ENCODE measurements at regions not wholly inside any gene's neighbourhood (a gene's known extent, or its start where the extent isn't known, plus 50 kb on each side); places are given as distances from the start of the nearest gene placed in this dataset.

GRCh38 chr7:115368998-115369397 is 447.1 kb downstream of the MDFIC start:
- DNase-seq = no peak
- Histone ChIP-seq H3K9me3 (replicated peaks in 1 of 3) (peaks cover 0 to 11% (median 0%) of the 10 kb centered on the region in 3 donors), H3K27ac (no peak overlapping the region), H3K4me1 (replicated peaks in 1 of 2) (no peaks in the 10 kb centered on the region), H3K4me3 (no peak overlapping the region), H3K36me3 (replicated peaks in 1 of 2) (no peaks in the 10 kb centered on the region), H3K27me3 (no peaks in the 10 kb centered on the region)
- TF ChIP-seq POLR2A (IDR thresholded peaks at IDR 0.05) (no peak), CTCF (IDR thresholded peaks at IDR 0.05) (no peak)
- intact Hi-C loops (cut with DNase I) = no loop called here

- Histone ChIP-seq H3K4me3 (no peak overlapping the region), H3K4me1 (replicated peaks in 1 of 2) (no peaks in the 10 kb centered on the region), H3K27me3 (no peaks in the 10 kb centered on the region), H3K9me3 (replicated peaks in 1 of 3) (peaks cover 0 to 12% (median 0%) of the 10 kb centered on the region in 3 donors), H3K27ac (no peak overlapping the region), H3K36me3 (replicated peaks in 1 of 2) (no peaks in the 10 kb centered on the region)
- WGBS, 4 donors = 90 to 95% (median 91%) methylated on average over 2 of the region's 2 CpGs
- intact Hi-C loops (cut with DNase I) = no loop called here
- no peak for DNase-seq
- TF ChIP-seq POLR2A (IDR thresholded peaks at IDR 0.05) = no peak
- TF ChIP-seq CTCF (IDR thresholded peaks at IDR 0.05) = no peak
These were observed 442.0 kb downstream of the MDFIC start for GRCh38 chr7:115363916-115364315.

GRCh38 chr7:115359955-115360354 is 438.1 kb downstream of the MDFIC start:
- intact Hi-C loops (cut with DNase I) = no loop called here
- Histone ChIP-seq H3K27me3 (no peaks in the 10 kb centered on the region), H3K4me1 (replicated peaks in 1 of 2) (no peaks in the 10 kb centered on the region), H3K36me3 (replicated peaks in 1 of 2) (no peaks in the 10 kb centered on the region), H3K9me3 (replicated peaks in 1 of 3) (peaks cover 0 to 11% (median 0%) of the 10 kb centered on the region in 3 donors), H3K27ac (no peak overlapping the region), H3K4me3 (no peak overlapping the region)
- no peak for DNase-seq
- TF ChIP-seq POLR2A (IDR thresholded peaks at IDR 0.05) (no peak), CTCF (IDR thresholded peaks at IDR 0.05) (no peak)

GRCh38 chr7:115359119-115359518 is 437.2 kb downstream of the MDFIC start:
- DNase-seq = no peak
- TF ChIP-seq POLR2A (IDR thresholded peaks at IDR 0.05) (no peak), CTCF (IDR thresholded peaks at IDR 0.05) (no peak)
- H3K27ac ChIP-seq = no peak overlapping the region
- no peak overlapping the region for H3K4me3 ChIP-seq
- peaks cover 0 to 3% (median 0%) of the 10 kb centered on the region in 3 donors for H3K9me3 ChIP-seq (replicated peaks in 1 of 3)
- H3K36me3 ChIP-seq (replicated peaks in 1 of 2) = no peaks in the 10 kb centered on the region
- no peaks in the 10 kb centered on the region for H3K27me3 ChIP-seq
- H3K4me1 ChIP-seq (replicated peaks in 1 of 2) = no peaks in the 10 kb centered on the region
- WGBS, 4 donors = 84 to 94% (median 92%) methylated on average over 1 of the region's 1 CpG
- intact Hi-C loops (cut with DNase I) = no loop called here
